ENCODE measurements at regions not wholly inside any gene's neighbourhood (a gene's known extent, or its start where the extent isn't known, plus 50 kb on each side); places are given as distances from the start of the nearest gene placed in this dataset.

- Mint-ChIP-seq H3K9me3 (ENCODE audit: insufficient read depth) (peaks cover 3% of the 10 kb centered on the region), H3K27me3 (peaks cover 5% of the 10 kb centered on the region), H3K27ac (no peak overlapping the region), H3K4me3 (no peak overlapping the region), H3K4me1 (no peaks in the 10 kb centered on the region)
- 26% methylated on average over 5 of the region's 8 CpGs for WGBS (ENCODE audit: insufficient coverage)
- no peaks in the 10 kb centered on the region for H3K36me3 ChIP-seq (replicated peaks in 1 of 2; ENCODE audit: control extremely low read depth in 1 of 2, control insufficient read depth in 1 of 2, extremely low read depth in 1 of 2, insufficient read depth in 2 of 2, low read length in 1 of 2)
- CTCF ChIA-PET = no interaction called here
- no peak overlapping the region for H3K9ac ChIP-seq (ENCODE audit: low read length)
- no peaks in the 10 kb centered on the region for H3K27me3 ChIP-seq (replicated peaks in 1 of 4; ENCODE audit: control extremely low read depth in 1 of 4, control insufficient read depth in 3 of 4, insufficient read depth in 4 of 4, low read length in 3 of 4)
- POLR2A ChIA-PET = no interaction called here
- no peak overlapping the region for H3K4me2 ChIP-seq (replicated peaks; ENCODE audit: low read depth, low read length, poor library complexity, severe bottlenecking)
- H3K4me3 ChIP-seq (ENCODE audit: control extremely low read depth in 1 of 5, extremely low read depth in 1 of 5, insufficient read depth in 1 of 5, low read depth in 2 of 5, low read length in 4 of 5) = no peak overlapping the region
- no peaks in the 10 kb centered on the region for H3K4me1 ChIP-seq (ENCODE audit: control insufficient read depth in 2 of 2, insufficient read depth in 2 of 2, low read length in 2 of 2)
- ATAC-seq (ENCODE audit: low read depth) (no peak), DNase-seq (no peak)
- H4K20me1 ChIP-seq (ENCODE audit: control insufficient read depth, insufficient read depth, low read length, poor library complexity, severe bottlenecking) = no peaks in the 10 kb centered on the region
- peaks cover 0 to 6% (median 0%) of the 10 kb centered on the region in 3 donors for H3K9me3 ChIP-seq (ENCODE audit: control extremely low read depth in 1 of 3, control insufficient read depth in 2 of 3, insufficient read depth in 1 of 3, low read length in 2 of 3)
- no peak overlapping the region for H3K27ac ChIP-seq (ENCODE audit: low read length in 2 of 2)
- intact Hi-C loops (cut with micrococcal nuclease) = no loop called here
- TF ChIP-seq CTCF (IDR thresholded peaks at IDR 0.05) (no peak), EZH2 (IDR thresholded peaks at IDR 0.05; ENCODE audit: borderline replicate concordance, insufficient read depth, low read depth, low read length, poor library complexity, severe bottlenecking) (no peak)
- no peaks in the 10 kb centered on the region for H3K79me2 ChIP-seq (ENCODE audit: control insufficient read depth, insufficient read depth, low read length)
- H2AFZ ChIP-seq (ENCODE audit: insufficient read depth, low read depth, low read length, poor library complexity, severe bottlenecking) = no peak overlapping the region
These were observed 130.9 kb downstream of the SEC16B start for GRCh38 chr1:177838907-177839485.

- CTCF ChIA-PET = no interaction called here
- intact Hi-C loops (cut with micrococcal nuclease) = no loop called here
- TF ChIP-seq CTCF (IDR thresholded peaks at IDR 0.05) = no peak
- TF ChIP-seq EZH2 (IDR thresholded peaks at IDR 0.05; ENCODE audit: borderline replicate concordance, insufficient read depth, low read depth, low read length, poor library complexity, severe bottlenecking) = no peak
These were observed 136.2 kb downstream of the SEC16B start for GRCh38 chr1:177833631-177834030.

More at GRCh38 chr1:177833631-177834030, 136.2 kb downstream of the SEC16B start:
- Histone ChIP-seq H4K20me1 (ENCODE audit: control insufficient read depth, insufficient read depth, low read length, poor library complexity, severe bottlenecking) (no peaks in the 10 kb centered on the region), H3K27me3 (replicated peaks in 1 of 4; ENCODE audit: control extremely low read depth in 1 of 4, control insufficient read depth in 3 of 4, insufficient read depth in 4 of 4, low read length in 3 of 4) (no peaks in the 10 kb centered on the region), H2AFZ (ENCODE audit: insufficient read depth, low read depth, low read length, poor library complexity, severe bottlenecking) (no peak overlapping the region), H3K4me2 (replicated peaks; ENCODE audit: low read depth, low read length, poor library complexity, severe bottlenecking) (no peak overlapping the region), H3K9me3 (ENCODE audit: control extremely low read depth in 1 of 3, control insufficient read depth in 2 of 3, insufficient read depth in 1 of 3, low read length in 2 of 3) (peaks cover 0 to 3% (median 0%) of the 10 kb centered on the region in 3 donors), H3K79me2 (ENCODE audit: control insufficient read depth, insufficient read depth, low read length) (no peaks in the 10 kb centered on the region), H3K27ac (ENCODE audit: low read length in 2 of 2) (no peak overlapping the region), H3K4me1 (ENCODE audit: control insufficient read depth in 2 of 2, insufficient read depth in 2 of 2, low read length in 2 of 2) (no peaks in the 10 kb centered on the region), H3K4me3 (ENCODE audit: control extremely low read depth in 1 of 5, extremely low read depth in 1 of 5, insufficient read depth in 1 of 5, low read depth in 2 of 5, low read length in 4 of 5) (no peak overlapping the region), H3K9ac (ENCODE audit: low read length) (no peak overlapping the region), H3K36me3 (replicated peaks in 1 of 2; ENCODE audit: control extremely low read depth in 1 of 2, control insufficient read depth in 1 of 2, extremely low read depth in 1 of 2, insufficient read depth in 2 of 2, low read length in 1 of 2) (no peaks in the 10 kb centered on the region)
- ATAC-seq (ENCODE audit: low read depth) (no peak), DNase-seq (no peak)
- POLR2A ChIA-PET = no interaction called here
- WGBS (ENCODE audit: insufficient coverage) = no CpG with 5 or more reads among the region's 3 CpGs
- H3K27me3 Mint-ChIP-seq = no peaks in the 10 kb centered on the region
- H3K4me3 Mint-ChIP-seq = no peak overlapping the region
- peaks cover 3% of the 10 kb centered on the region for H3K9me3 Mint-ChIP-seq (ENCODE audit: insufficient read depth)
- no peak overlapping the region for H3K27ac Mint-ChIP-seq
- no peaks in the 10 kb centered on the region for H3K4me1 Mint-ChIP-seq

All from B cell (primary cell).